ENCODE measurements at regions not wholly inside any gene's neighbourhood (a gene's known extent, or its start where the extent isn't known, plus 50 kb on each side); places are given as distances from the start of the nearest gene placed in this dataset.

DNA sequence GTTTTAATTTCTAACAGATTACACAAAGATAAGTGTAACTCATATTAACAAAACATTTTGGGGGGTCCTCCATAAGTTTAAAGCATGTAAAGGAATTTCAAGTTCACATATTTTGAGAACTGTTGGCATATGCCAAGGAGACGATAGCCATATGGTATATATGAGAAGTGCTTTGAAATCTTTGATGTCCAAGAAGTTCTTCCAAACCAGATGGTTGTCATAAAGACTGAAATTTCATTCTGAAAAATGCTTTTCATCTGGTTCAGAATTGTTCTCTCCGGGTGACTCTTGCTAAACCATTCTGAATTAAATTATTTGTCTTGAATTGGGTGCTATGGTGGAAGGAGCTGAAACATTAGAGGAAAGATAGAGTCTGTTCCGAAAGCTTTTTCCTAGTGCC, 513.0 kb upstream of the AKR1E2 start:
- Histone ChIP-seq H3K4me1 (ENCODE audit: control insufficient read depth in 2 of 2, insufficient read depth in 2 of 2, low read length in 2 of 2) (no peaks in the 10 kb centered on the region), H3K36me3 (replicated peaks in 1 of 2; ENCODE audit: control extremely low read depth in 1 of 2, control insufficient read depth in 1 of 2, extremely low read depth in 1 of 2, insufficient read depth in 2 of 2, low read length in 1 of 2) (no peaks in the 10 kb centered on the region), H4K20me1 (ENCODE audit: control insufficient read depth, insufficient read depth, low read length, poor library complexity, severe bottlenecking) (no peaks in the 10 kb centered on the region), H2AFZ (ENCODE audit: insufficient read depth, low read depth, low read length, poor library complexity, severe bottlenecking) (no peak overlapping the region), H3K4me3 (ENCODE audit: control extremely low read depth in 1 of 5, extremely low read depth in 1 of 5, insufficient read depth in 1 of 5, low read depth in 2 of 5, low read length in 4 of 5) (no peak overlapping the region), H3K9me3 (ENCODE audit: control extremely low read depth in 1 of 3, control insufficient read depth in 2 of 3, insufficient read depth in 1 of 3, low read length in 2 of 3) (no peaks in the 10 kb centered on the region), H3K4me2 (replicated peaks; ENCODE audit: low read depth, low read length, poor library complexity, severe bottlenecking) (no peak overlapping the region), H3K27ac (ENCODE audit: low read length in 2 of 2) (no peak overlapping the region), H3K27me3 (replicated peaks in 1 of 4; ENCODE audit: control extremely low read depth in 1 of 4, control insufficient read depth in 3 of 4, insufficient read depth in 4 of 4, low read length in 3 of 4) (peaks cover 0 to 7% (median 0%) of the 10 kb centered on the region in 4 experiments), H3K79me2 (ENCODE audit: control insufficient read depth, insufficient read depth, low read length) (no peaks in the 10 kb centered on the region), H3K9ac (ENCODE audit: low read length) (no peak overlapping the region)
- no peaks in the 10 kb centered on the region for H3K9me3 Mint-ChIP-seq (ENCODE audit: insufficient read depth)
- no peaks in the 10 kb centered on the region for H3K4me1 Mint-ChIP-seq
- H3K27ac Mint-ChIP-seq, result no peak overlapping the region
- ChIA-PET CTCF (no interaction called here), POLR2A (no interaction called here)
- H3K27me3 Mint-ChIP-seq, result peaks cover 11% of the 10 kb centered on the region
- H3K4me3 Mint-ChIP-seq, result no peak overlapping the region
- no peak for ATAC-seq (ENCODE audit: low read depth)
- WGBS (ENCODE audit: insufficient coverage), result 82% methylated on average over 3 of the region's 3 CpGs
- TF ChIP-seq, protein P1, sequence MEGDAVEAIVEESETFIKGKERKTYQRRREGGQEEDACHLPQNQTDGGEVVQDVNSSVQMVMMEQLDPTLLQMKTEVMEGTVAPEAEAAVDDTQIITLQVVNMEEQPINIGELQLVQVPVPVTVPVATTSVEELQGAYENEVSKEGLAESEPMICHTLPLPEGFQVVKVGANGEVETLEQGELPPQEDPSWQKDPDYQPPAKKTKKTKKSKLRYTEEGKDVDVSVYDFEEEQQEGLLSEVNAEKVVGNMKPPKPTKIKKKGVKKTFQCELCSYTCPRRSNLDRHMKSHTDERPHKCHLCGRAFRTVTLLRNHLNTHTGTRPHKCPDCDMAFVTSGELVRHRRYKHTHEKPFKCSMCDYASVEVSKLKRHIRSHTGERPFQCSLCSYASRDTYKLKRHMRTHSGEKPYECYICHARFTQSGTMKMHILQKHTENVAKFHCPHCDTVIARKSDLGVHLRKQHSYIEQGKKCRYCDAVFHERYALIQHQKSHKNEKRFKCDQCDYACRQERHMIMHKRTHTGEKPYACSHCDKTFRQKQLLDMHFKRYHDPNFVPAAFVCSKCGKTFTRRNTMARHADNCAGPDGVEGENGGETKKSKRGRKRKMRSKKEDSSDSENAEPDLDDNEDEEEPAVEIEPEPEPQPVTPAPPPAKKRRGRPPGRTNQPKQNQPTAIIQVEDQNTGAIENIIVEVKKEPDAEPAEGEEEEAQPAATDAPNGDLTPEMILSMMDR (IDR thresholded peaks at IDR 0.05), result no peak
- no peak for TF ChIP-seq EZH2 (IDR thresholded peaks at IDR 0.05; ENCODE audit: borderline replicate concordance, insufficient read depth, low read depth, low read length, poor library complexity, severe bottlenecking)
- no peak for DNase-seq
- intact Hi-C loops (cut with micrococcal nuclease), result no loop called here

DNA sequence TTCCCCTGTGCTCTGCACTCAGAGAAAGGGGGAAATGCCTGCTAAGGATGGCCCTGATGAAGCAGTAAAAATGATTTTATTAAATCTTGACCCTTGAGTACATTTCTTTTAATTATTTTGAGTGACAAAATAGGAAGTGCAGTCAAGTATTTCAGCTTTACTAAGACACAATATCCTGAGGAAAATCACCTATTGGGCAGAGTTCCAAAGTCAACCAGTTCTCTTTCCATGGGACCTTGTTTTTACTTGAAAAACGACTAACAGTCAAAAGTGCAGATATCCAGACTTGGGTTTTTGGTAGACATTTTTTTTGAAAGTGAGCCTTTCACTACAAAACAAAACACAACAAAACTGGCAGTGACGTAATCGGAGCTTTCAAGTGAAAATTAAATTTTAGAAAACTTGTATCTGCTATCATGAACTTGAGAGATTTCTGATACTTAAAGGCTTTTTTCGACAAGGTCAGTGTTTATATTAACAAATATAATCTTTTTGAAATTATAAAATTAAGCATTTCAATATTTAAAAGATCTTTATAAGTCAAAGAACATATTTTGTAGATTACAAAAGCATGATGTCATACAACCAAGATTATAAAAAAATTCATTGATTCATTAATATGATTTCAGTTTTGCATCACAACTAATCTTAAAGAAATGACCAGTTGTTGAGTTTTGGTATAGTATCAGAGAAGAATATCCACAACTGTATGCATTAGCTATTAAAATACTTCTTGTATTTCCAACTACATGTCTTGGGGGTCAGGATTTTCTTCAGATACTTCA, 513.8 kb upstream of the AKR1E2 start:
- H3K27ac ChIP-seq (ENCODE audit: low read length in 2 of 2), result no peak overlapping the region
- H3K27me3 ChIP-seq (replicated peaks in 1 of 4; ENCODE audit: control extremely low read depth in 1 of 4, control insufficient read depth in 3 of 4, insufficient read depth in 4 of 4, low read length in 3 of 4), result peaks cover 0 to 8% (median 0%) of the 10 kb centered on the region in 4 experiments
- H3K79me2 ChIP-seq (ENCODE audit: control insufficient read depth, insufficient read depth, low read length), result no peaks in the 10 kb centered on the region
- ChIA-PET POLR2A (no interaction called here), CTCF (interaction anchor here (0.6 kb wide), 1 partner anchor 22 kb away, joined by 3 read pairs; no protein-coding TSS in a partner anchor)
- Mint-ChIP-seq H3K4me1 (no peaks in the 10 kb centered on the region), H3K27me3 (peaks cover 11% of the 10 kb centered on the region), H3K27ac (no peak overlapping the region), H3K4me3 (no peak overlapping the region), H3K9me3 (ENCODE audit: insufficient read depth) (no peaks in the 10 kb centered on the region)
- H3K9ac ChIP-seq (ENCODE audit: low read length), result no peak overlapping the region
- H3K4me1 ChIP-seq (ENCODE audit: control insufficient read depth in 2 of 2, insufficient read depth in 2 of 2, low read length in 2 of 2), result no peaks in the 10 kb centered on the region
- intact Hi-C loops (cut with micrococcal nuclease), result no loop called here
- H2AFZ ChIP-seq (ENCODE audit: insufficient read depth, low read depth, low read length, poor library complexity, severe bottlenecking), result no peak overlapping the region
- no peaks in the 10 kb centered on the region for H4K20me1 ChIP-seq (ENCODE audit: control insufficient read depth, insufficient read depth, low read length, poor library complexity, severe bottlenecking)
- H3K4me2 ChIP-seq (replicated peaks; ENCODE audit: low read depth, low read length, poor library complexity, severe bottlenecking), result no peak overlapping the region
- no peak for ATAC-seq (ENCODE audit: low read depth)
- TF ChIP-seq, protein P1 (IDR thresholded peaks at IDR 0.05), result no peak
- no peak for TF ChIP-seq EZH2 (IDR thresholded peaks at IDR 0.05; ENCODE audit: borderline replicate concordance, insufficient read depth, low read depth, low read length, poor library complexity, severe bottlenecking)
- no peak for DNase-seq
- 80% methylated on average over 1 of the region's 4 CpGs for WGBS (ENCODE audit: insufficient coverage)
- no peaks in the 10 kb centered on the region for H3K36me3 ChIP-seq (replicated peaks in 1 of 2; ENCODE audit: control extremely low read depth in 1 of 2, control insufficient read depth in 1 of 2, extremely low read depth in 1 of 2, insufficient read depth in 2 of 2, low read length in 1 of 2)
- H3K9me3 ChIP-seq (ENCODE audit: control extremely low read depth in 1 of 3, control insufficient read depth in 2 of 3, insufficient read depth in 1 of 3, low read length in 2 of 3), result no peaks in the 10 kb centered on the region
- no peak overlapping the region for H3K4me3 ChIP-seq (ENCODE audit: control extremely low read depth in 1 of 5, extremely low read depth in 1 of 5, insufficient read depth in 1 of 5, low read depth in 2 of 5, low read length in 4 of 5)

Data from B cell (primary cell).